Activated T-helper 1 cell treated with anti-CD3 and anti-CD28 coated beads, Interleukin-12 subunit alpha, Interleukin-12 subunit beta, Interleukin-2, Interleukin-4 antibody, amounts not matched to agents 30 ng/mL and 10 ng/mL and 1 ng/mL, durations not matched to agents 14 hours and 24 hours and 36 hours (primary cell): ENCODE measurements at regions not wholly inside any gene's neighbourhood (a gene's known extent, or its start where the extent isn't known, plus 50 kb on each side); places are given as distances from the start of the nearest gene placed in this dataset.
"Not testable (repeated sequence)": the region's sequence is repeated elsewhere in the genome, so short reads cannot be mapped to it uniquely, and the experiment has no call there.

Experiments
- DNase-seq: peaks from one replicate; pipeline ENCODE4 v3.0.0; 2021; ENCODE audit warnings: low spot score
- H3K27ac Mint-ChIP-seq: one replicate; pipeline ENCODE4 v1.8.0; 2021; ENCODE audit warnings: mild to moderate bottlenecking, mixed read lengths
- H3K27me3 Mint-ChIP-seq: one replicate; pipeline ENCODE4 v1.8.0; 2022; ENCODE audit warnings: mild to moderate bottlenecking, moderate library complexity, mixed read lengths; ENCODE audit not compliant: insufficient read depth
- H3K36me3 Mint-ChIP-seq: one replicate; pipeline ENCODE4 v1.8.0; 2021; ENCODE audit warnings: low read depth, mixed read lengths
- H3K4me1 Mint-ChIP-seq: one replicate; pipeline ENCODE4 v1.8.0; 2021; ENCODE audit warnings: low read depth, mixed read lengths
- H3K4me3 Mint-ChIP-seq: one replicate; pipeline ENCODE4 v1.8.0; 2021; ENCODE audit warnings: mild to moderate bottlenecking, moderate library complexity, mixed read lengths
- H3K9me3 Mint-ChIP-seq: one replicate; pipeline ENCODE4 v1.8.0; 2021; ENCODE audit warnings: mixed read lengths
- intact Hi-C: fragments of 100-400 bp; cut with micrococcal nuclease; formaldehyde crosslinking; loops from one replicate; pipeline ENCODE4 v1.15.1; 2024

- H3K36me3 Mint-ChIP-seq, result no peaks in the 10 kb centered on the region
- no peak for DNase-seq
- H3K27me3 Mint-ChIP-seq, result no peaks in the 10 kb centered on the region
- H3K27ac Mint-ChIP-seq, result no peak overlapping the region
- no peak overlapping the region for H3K4me3 Mint-ChIP-seq
- no peaks in the 10 kb centered on the region for H3K4me1 Mint-ChIP-seq
- peaks cover 3% of the 10 kb centered on the region for H3K9me3 Mint-ChIP-seq
- intact Hi-C loops, result no loop called here
These were observed 807.0 kb upstream of the SLITRK6 start for GRCh38 chr13:86606264-86606663.

- H3K36me3 Mint-ChIP-seq, result no peaks in the 10 kb centered on the region
- no peaks in the 10 kb centered on the region for H3K27me3 Mint-ChIP-seq
- no peak overlapping the region for H3K4me3 Mint-ChIP-seq
- peaks cover 8% of the 10 kb centered on the region for H3K9me3 Mint-ChIP-seq
- no peak overlapping the region for H3K27ac Mint-ChIP-seq
- H3K4me1 Mint-ChIP-seq, result no peaks in the 10 kb centered on the region
- no peak for DNase-seq
- intact Hi-C loops, result no loop called here
These were observed 809.5 kb upstream of the SLITRK6 start for GRCh38 chr13:86608701-86609100.

GRCh38 chr13:86633346-86633745 is 834.1 kb upstream of the SLITRK6 start:
- intact Hi-C loops, result no loop called here
- Mint-ChIP-seq H3K4me1 (no peaks in the 10 kb centered on the region), H3K4me3 (no peak overlapping the region), H3K9me3 (peaks cover 4% of the 10 kb centered on the region), H3K27ac (no peak overlapping the region), H3K36me3 (no peaks in the 10 kb centered on the region), H3K27me3 (no peaks in the 10 kb centered on the region)
- DNase-seq, result no peak

- H3K9me3 Mint-ChIP-seq, DNase-seq, H3K27me3 Mint-ChIP-seq, H3K4me1 Mint-ChIP-seq, H3K36me3 Mint-ChIP-seq, H3K4me3 Mint-ChIP-seq, H3K27ac Mint-ChIP-seq, intact Hi-C loops: not testable (repeated sequence)
These were observed 852.0 kb upstream of the SLITRK6 start for GRCh38 chr13:86651171-86651570.

- H3K36me3 Mint-ChIP-seq, result no peaks in the 10 kb centered on the region
- intact Hi-C loops, result no loop called here
These were observed 853.8 kb upstream of the SLITRK6 start for GRCh38 chr13:86653009-86653408.

GRCh38 chr13:86655561-86655960 is 856.3 kb upstream of the SLITRK6 start:
- Mint-ChIP-seq H3K27ac (no peak overlapping the region), H3K4me3 (no peak overlapping the region), H3K36me3 (no peaks in the 10 kb centered on the region), H3K9me3 (peaks cover 19% of the 10 kb centered on the region), H3K27me3 (no peaks in the 10 kb centered on the region), H3K4me1 (no peaks in the 10 kb centered on the region)
- no peak for DNase-seq
- intact Hi-C loops, result no loop called here

More at GRCh38 chr13:86653009-86653408, 853.8 kb upstream of the SLITRK6 start:
- no peak overlapping the region for H3K27ac Mint-ChIP-seq
- H3K27me3 Mint-ChIP-seq, result no peaks in the 10 kb centered on the region
- DNase-seq, result no peak
- H3K4me3 Mint-ChIP-seq, result no peak overlapping the region
- H3K9me3 Mint-ChIP-seq, result peaks cover 13% of the 10 kb centered on the region
- no peaks in the 10 kb centered on the region for H3K4me1 Mint-ChIP-seq

- intact Hi-C loops, result no loop called here
- Mint-ChIP-seq H3K4me3 (no peak overlapping the region), H3K4me1 (no peaks in the 10 kb centered on the region), H3K27ac (no peak overlapping the region), H3K36me3 (no peaks in the 10 kb centered on the region), H3K27me3 (no peaks in the 10 kb centered on the region), H3K9me3 (peaks cover 41% of the 10 kb centered on the region)
- no peak for DNase-seq
These were observed 860.9 kb upstream of the SLITRK6 start for GRCh38 chr13:86660090-86660489.

GRCh38 chr13:86665842-86666241 is 866.6 kb upstream of the SLITRK6 start:
- no peaks in the 10 kb centered on the region for H3K27me3 Mint-ChIP-seq
- H3K27ac Mint-ChIP-seq, result no peak overlapping the region
- H3K4me3 Mint-ChIP-seq, result no peak overlapping the region
- no peak for DNase-seq
- no peaks in the 10 kb centered on the region for H3K4me1 Mint-ChIP-seq
- no peaks in the 10 kb centered on the region for H3K36me3 Mint-ChIP-seq
- peaks cover 35% of the 10 kb centered on the region for H3K9me3 Mint-ChIP-seq
- intact Hi-C loops, result no loop called here

- intact Hi-C loops, result no loop called here
- DNase-seq, result no peak
- no peak overlapping the region for H3K27ac Mint-ChIP-seq
- no peak overlapping the region for H3K4me3 Mint-ChIP-seq
- no peaks in the 10 kb centered on the region for H3K36me3 Mint-ChIP-seq
- no peaks in the 10 kb centered on the region for H3K27me3 Mint-ChIP-seq
- H3K9me3 Mint-ChIP-seq, result peaks cover 9% of the 10 kb centered on the region
- H3K4me1 Mint-ChIP-seq, result no peaks in the 10 kb centered on the region
These were observed 874.8 kb upstream of the SLITRK6 start for GRCh38 chr13:86673931-86674431.

GRCh38 chr13:86681223-86681622 is 882.0 kb upstream of the SLITRK6 start:
- Mint-ChIP-seq H3K9me3 (peaks cover 7% of the 10 kb centered on the region), H3K36me3 (no peaks in the 10 kb centered on the region), H3K4me1 (no peaks in the 10 kb centered on the region), H3K4me3 (no peak overlapping the region), H3K27ac (no peak overlapping the region), H3K27me3 (no peaks in the 10 kb centered on the region)
- no peak for DNase-seq
- intact Hi-C loops, result no loop called here

- Mint-ChIP-seq H3K36me3 (no peaks in the 10 kb centered on the region), H3K9me3 (peaks cover 5% of the 10 kb centered on the region), H3K27me3 (no peaks in the 10 kb centered on the region), H3K4me1 (no peaks in the 10 kb centered on the region), H3K27ac (no peak overlapping the region), H3K4me3 (no peak overlapping the region)
- DNase-seq, result no peak
- intact Hi-C loops, result no loop called here
These were observed 885.2 kb upstream of the SLITRK6 start for GRCh38 chr13:86684402-86684801.

- Mint-ChIP-seq H3K9me3 (peaks cover 7% of the 10 kb centered on the region), H3K4me1 (no peaks in the 10 kb centered on the region), H3K36me3 (no peaks in the 10 kb centered on the region), H3K27ac (no peak overlapping the region), H3K27me3 (no peaks in the 10 kb centered on the region), H3K4me3 (no peak overlapping the region)
- intact Hi-C loops, result no loop called here
- DNase-seq, result no peak
These were observed 890.7 kb upstream of the SLITRK6 start for GRCh38 chr13:86689911-86690310.

- no peak for DNase-seq
- Mint-ChIP-seq H3K9me3 (peaks cover 13% of the 10 kb centered on the region), H3K27ac (no peak overlapping the region), H3K4me3 (no peak overlapping the region), H3K4me1 (no peaks in the 10 kb centered on the region), H3K27me3 (no peaks in the 10 kb centered on the region), H3K36me3 (no peaks in the 10 kb centered on the region)
- intact Hi-C loops, result no loop called here
These were observed 893.1 kb upstream of the SLITRK6 start for GRCh38 chr13:86692291-86692690.

- Mint-ChIP-seq H3K4me1 (no peaks in the 10 kb centered on the region), H3K36me3 (no peaks in the 10 kb centered on the region), H3K9me3 (peaks cover 8% of the 10 kb centered on the region), H3K27ac (no peak overlapping the region), H3K27me3 (no peaks in the 10 kb centered on the region), H3K4me3 (no peak overlapping the region)
- intact Hi-C loops, result no loop called here
- no peak for DNase-seq
These were observed 910.8 kb upstream of the SLITRK6 start for GRCh38 chr13:86710013-86710412.
